ENCODE measurements at regions not wholly inside any gene's neighbourhood (a gene's known extent, or its start where the extent isn't known, plus 50 kb on each side); places are given as distances from the start of the nearest gene placed in this dataset.

- TF ChIP-seq, protein P1, sequence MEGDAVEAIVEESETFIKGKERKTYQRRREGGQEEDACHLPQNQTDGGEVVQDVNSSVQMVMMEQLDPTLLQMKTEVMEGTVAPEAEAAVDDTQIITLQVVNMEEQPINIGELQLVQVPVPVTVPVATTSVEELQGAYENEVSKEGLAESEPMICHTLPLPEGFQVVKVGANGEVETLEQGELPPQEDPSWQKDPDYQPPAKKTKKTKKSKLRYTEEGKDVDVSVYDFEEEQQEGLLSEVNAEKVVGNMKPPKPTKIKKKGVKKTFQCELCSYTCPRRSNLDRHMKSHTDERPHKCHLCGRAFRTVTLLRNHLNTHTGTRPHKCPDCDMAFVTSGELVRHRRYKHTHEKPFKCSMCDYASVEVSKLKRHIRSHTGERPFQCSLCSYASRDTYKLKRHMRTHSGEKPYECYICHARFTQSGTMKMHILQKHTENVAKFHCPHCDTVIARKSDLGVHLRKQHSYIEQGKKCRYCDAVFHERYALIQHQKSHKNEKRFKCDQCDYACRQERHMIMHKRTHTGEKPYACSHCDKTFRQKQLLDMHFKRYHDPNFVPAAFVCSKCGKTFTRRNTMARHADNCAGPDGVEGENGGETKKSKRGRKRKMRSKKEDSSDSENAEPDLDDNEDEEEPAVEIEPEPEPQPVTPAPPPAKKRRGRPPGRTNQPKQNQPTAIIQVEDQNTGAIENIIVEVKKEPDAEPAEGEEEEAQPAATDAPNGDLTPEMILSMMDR (IDR thresholded peaks at IDR 0.05) = no peak
- TF ChIP-seq ZFX (IDR thresholded peaks at IDR 0.05; ENCODE audit: borderline replicate concordance) = no peak
These were observed 205.2 kb downstream of the CSNK1G3 start for GRCh38 chr5:123717139-123717538.

All from 22Rv1 (cell line).